Activated T-cell treated with anti-CD3 and anti-CD28 coated beads, Interleukin-2, amount 50 U/mL, for 72 hours (primary cell): ENCODE measurements at regions not wholly inside any gene's neighbourhood (a gene's known extent, or its start where the extent isn't known, plus 50 kb on each side); places are given as distances from the start of the nearest gene placed in this dataset.
"Not testable (repeated sequence)": the region's sequence is repeated elsewhere in the genome, so short reads cannot be mapped to it uniquely, and the experiment has no call there.

Experiments used
- ATAC-seq, 2 donors: fragments of 150-1000 bp; cut with Tn5 transposase; replicated peaks in 1 of 2; 2 replicates each; pipeline ENCODE4 v1.10.0; 2021; ENCODE audit warnings: moderate library complexity in 2 of 2, mild to moderate bottlenecking in 1 of 2
- DNase-seq, 2 donors: peaks; one replicate each; pipeline ENCODE4 v3.0.0; 2021 to 2022; ENCODE audit warnings: mixed read lengths in 1 of 2
- H3K27ac Mint-ChIP-seq: one replicate; pipeline ENCODE4 v1.8.0; 2022; ENCODE audit warnings: mild to moderate bottlenecking, moderate library complexity, mixed read lengths
- H3K27me3 Mint-ChIP-seq: one replicate; pipeline ENCODE4 v1.8.0; 2022; ENCODE audit warnings: low read depth, mixed read lengths
- H3K36me3 Mint-ChIP-seq, 2 donors: one replicate each; pipeline ENCODE4 v1.8.0; 2022; ENCODE audit warnings: mixed read lengths in 2 of 2, mild to moderate bottlenecking in 1 of 2; ENCODE audit not compliant: insufficient read depth in 2 of 2
- H3K4me1 Mint-ChIP-seq: one replicate; pipeline ENCODE4 v1.8.0; 2022; ENCODE audit warnings: low read depth, mixed read lengths
- H3K4me3 Mint-ChIP-seq, 2 donors: one replicate each; pipeline ENCODE4 v1.8.0; 2022; ENCODE audit warnings: mild to moderate bottlenecking in 2 of 2, mixed read lengths in 2 of 2, moderate library complexity in 2 of 2
- H3K9me3 Mint-ChIP-seq, 2 donors: one replicate each; pipeline ENCODE4 v1.8.0; 2022; ENCODE audit warnings: mixed read lengths in 2 of 2

DNA sequence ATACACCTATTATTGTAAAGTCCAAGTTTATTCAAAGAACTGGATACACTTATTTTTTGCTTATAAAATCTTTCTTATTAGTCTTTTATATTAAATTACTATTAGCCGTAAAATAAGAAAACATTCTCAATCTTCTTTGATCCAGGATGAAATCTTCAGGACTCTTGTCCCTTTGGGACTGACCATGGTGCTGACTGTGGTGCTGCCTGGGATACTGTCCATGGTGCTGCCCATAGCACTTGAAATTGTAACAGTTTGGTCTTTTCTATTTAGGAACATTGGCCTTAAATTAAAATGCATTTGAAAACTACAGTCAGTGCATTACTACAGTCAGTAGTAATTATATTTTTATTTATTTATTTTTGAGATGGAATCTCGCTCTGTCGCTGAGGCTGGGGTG lies 53.0 kb upstream of the ARL17B start:
- H3K9me3 Mint-ChIP-seq, H3K4me3 Mint-ChIP-seq, H3K27ac Mint-ChIP-seq, ATAC-seq, H3K4me1 Mint-ChIP-seq, H3K36me3 Mint-ChIP-seq, H3K27me3 Mint-ChIP-seq, DNase-seq: not testable (repeated sequence)

DNA sequence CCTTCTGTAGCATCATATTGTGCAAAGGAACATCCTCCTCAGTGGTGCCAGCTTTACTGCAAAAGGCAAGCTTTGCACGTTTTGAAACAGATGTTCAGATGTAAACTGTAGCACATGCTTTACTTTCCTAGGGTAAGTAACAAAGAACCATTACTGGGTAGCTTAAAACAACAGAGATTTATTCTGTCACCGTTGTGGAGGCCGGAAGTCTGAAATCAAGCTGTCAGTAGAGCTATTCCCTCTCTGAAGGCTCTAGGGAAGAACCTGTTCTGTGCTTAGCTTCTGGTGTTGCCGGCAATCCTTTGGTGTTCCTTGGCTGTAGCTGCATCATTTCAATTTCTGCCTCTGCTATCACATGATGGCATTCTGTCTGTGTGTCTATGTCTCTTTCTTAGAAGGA lies 50.6 kb upstream of the ARL17B start:
- not testable (repeated sequence) for DNase-seq, H3K27ac Mint-ChIP-seq, H3K4me3 Mint-ChIP-seq, H3K27me3 Mint-ChIP-seq, H3K36me3 Mint-ChIP-seq, H3K9me3 Mint-ChIP-seq, H3K4me1 Mint-ChIP-seq, ATAC-seq

DNA sequence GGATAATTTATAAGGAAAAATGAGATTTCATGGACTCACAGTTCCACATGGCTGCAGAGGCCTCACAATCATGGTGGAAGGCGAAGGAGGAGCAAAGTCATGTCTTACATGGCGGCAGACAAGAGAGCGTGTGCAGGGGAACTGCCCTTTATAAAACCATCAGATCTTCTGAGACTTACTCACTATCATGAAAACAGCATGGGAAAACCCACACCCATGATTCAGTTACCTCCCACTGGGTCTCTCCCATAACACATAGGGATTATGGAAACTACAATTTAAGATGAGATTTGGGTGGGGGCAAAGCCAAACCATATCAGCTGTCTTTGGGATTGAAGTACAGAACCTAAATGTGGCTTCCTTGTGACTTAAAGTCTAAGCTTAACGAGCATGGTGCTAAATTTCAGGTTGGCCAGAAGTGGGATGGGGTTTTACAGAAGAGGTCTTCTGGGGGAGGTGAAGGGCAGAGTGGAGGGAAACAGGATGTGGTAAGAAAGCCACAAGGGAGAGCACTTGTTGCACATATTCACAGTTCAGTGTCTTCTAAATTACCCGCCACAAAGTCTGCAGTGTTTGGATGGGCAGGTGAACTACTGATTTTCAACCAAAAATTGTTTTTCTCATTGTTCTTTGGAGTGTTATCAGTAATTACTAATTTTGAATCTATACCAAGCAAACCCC lies 49.7 kb upstream of the ARL17B start:
- not testable (repeated sequence) for H3K27ac Mint-ChIP-seq, H3K27me3 Mint-ChIP-seq, H3K36me3 Mint-ChIP-seq, H3K4me1 Mint-ChIP-seq, H3K9me3 Mint-ChIP-seq, H3K4me3 Mint-ChIP-seq, DNase-seq
- ATAC-seq, result peak; percentile 93 to 97
